PC-9 (cell line): ENCODE measurements at regions not wholly inside any gene's neighbourhood (a gene's known extent, or its start where the extent isn't known, plus 50 kb on each side); places are given as distances from the start of the nearest gene placed in this dataset.
"Not testable (repeated sequence)": the region's sequence is repeated elsewhere in the genome, so short reads cannot be mapped to it uniquely, and the experiment has no call there.

Source experiments
- EZH2 ChIP-seq: fragments of 200-600 bp; sonication (generic); IDR thresholded peaks from 2 replicates; pipeline ENCODE4 v1.8.0; 2017; ENCODE audit warnings: antibody characterized with exemption, low read depth
- TF ChIP-seq, protein P1 (sequence below): fragments of 200-600 bp; sonication (generic); conservative IDR thresholded peaks from 2 replicates; pipeline ENCODE4 v1.6.1; 2017; ENCODE audit warnings: mixed run types, antibody characterized with exemption, mild to moderate bottlenecking, moderate library complexity

DNA sequence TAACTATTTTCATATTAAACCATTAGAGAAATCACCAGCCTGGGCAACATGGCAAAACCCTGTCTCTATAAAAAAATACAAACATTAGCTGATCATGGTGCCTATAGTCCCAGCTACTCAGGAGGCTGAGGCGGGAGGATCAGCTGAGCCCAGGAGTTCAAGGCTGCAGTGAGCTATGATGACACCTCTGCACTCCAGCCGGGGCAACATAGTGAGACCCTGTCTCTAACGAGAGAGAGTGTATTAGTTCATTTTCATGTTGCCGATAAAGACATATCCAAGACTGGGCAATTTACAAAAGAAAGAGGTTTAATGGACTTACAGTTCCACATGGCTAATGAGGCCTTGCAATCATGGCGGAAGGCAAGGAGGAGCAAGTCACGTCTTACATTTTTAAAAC lies 102.1 kb upstream of the IL12A start:
- TF ChIP-seq, protein P1, sequence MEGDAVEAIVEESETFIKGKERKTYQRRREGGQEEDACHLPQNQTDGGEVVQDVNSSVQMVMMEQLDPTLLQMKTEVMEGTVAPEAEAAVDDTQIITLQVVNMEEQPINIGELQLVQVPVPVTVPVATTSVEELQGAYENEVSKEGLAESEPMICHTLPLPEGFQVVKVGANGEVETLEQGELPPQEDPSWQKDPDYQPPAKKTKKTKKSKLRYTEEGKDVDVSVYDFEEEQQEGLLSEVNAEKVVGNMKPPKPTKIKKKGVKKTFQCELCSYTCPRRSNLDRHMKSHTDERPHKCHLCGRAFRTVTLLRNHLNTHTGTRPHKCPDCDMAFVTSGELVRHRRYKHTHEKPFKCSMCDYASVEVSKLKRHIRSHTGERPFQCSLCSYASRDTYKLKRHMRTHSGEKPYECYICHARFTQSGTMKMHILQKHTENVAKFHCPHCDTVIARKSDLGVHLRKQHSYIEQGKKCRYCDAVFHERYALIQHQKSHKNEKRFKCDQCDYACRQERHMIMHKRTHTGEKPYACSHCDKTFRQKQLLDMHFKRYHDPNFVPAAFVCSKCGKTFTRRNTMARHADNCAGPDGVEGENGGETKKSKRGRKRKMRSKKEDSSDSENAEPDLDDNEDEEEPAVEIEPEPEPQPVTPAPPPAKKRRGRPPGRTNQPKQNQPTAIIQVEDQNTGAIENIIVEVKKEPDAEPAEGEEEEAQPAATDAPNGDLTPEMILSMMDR, result not testable (repeated sequence)
- TF ChIP-seq EZH2, result not testable (repeated sequence)
